ENCODE measurements at regions not wholly inside any gene's neighbourhood (a gene's known extent, or its start where the extent isn't known, plus 50 kb on each side); places are given as distances from the start of the nearest gene placed in this dataset.

DNA sequence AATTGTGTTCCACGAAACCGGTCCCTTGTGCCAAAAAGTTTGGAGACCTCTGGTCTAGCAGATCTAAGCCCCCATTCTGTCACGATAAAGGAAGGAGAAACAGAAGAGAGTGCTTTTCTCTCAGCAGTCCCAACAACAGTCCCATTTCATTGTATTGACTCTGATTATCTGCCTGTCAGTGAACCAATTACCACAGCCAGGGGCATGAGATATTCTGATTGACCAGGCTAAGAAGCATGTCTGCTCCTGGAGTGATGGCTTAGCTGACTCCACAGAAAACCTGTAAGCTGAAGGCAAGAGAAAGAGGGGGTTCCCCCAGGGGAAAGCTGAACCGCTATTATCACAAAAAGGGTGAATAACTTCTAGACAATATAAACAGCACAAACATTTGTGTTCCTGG is 765.4 kb downstream of the SORCS1 start:
- ATAC-seq (no peak), FAIRE-seq (no peak), DNase-seq (no peak)
- Histone ChIP-seq H3K27ac (no peak overlapping the region), H3K4me1 (peaks cover 0 to 13% (median 7%) of the 10 kb centered on the region in 3 donors), H3K36me3 (no peaks in the 10 kb centered on the region), H3K4me3 (no peak overlapping the region), H3K27me3 (no peaks in the 10 kb centered on the region), H3K9me3 (no peaks in the 10 kb centered on the region)
- TF ChIP-seq, protein P1, sequence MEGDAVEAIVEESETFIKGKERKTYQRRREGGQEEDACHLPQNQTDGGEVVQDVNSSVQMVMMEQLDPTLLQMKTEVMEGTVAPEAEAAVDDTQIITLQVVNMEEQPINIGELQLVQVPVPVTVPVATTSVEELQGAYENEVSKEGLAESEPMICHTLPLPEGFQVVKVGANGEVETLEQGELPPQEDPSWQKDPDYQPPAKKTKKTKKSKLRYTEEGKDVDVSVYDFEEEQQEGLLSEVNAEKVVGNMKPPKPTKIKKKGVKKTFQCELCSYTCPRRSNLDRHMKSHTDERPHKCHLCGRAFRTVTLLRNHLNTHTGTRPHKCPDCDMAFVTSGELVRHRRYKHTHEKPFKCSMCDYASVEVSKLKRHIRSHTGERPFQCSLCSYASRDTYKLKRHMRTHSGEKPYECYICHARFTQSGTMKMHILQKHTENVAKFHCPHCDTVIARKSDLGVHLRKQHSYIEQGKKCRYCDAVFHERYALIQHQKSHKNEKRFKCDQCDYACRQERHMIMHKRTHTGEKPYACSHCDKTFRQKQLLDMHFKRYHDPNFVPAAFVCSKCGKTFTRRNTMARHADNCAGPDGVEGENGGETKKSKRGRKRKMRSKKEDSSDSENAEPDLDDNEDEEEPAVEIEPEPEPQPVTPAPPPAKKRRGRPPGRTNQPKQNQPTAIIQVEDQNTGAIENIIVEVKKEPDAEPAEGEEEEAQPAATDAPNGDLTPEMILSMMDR (IDR thresholded peaks at IDR 0.05), result no peak
- intact Hi-C loops (cut with DNase I), result no loop called here
- WGBS, 2 donors, result 63 to 68% methylated on average over 4 of the region's 4 CpGs

DNA sequence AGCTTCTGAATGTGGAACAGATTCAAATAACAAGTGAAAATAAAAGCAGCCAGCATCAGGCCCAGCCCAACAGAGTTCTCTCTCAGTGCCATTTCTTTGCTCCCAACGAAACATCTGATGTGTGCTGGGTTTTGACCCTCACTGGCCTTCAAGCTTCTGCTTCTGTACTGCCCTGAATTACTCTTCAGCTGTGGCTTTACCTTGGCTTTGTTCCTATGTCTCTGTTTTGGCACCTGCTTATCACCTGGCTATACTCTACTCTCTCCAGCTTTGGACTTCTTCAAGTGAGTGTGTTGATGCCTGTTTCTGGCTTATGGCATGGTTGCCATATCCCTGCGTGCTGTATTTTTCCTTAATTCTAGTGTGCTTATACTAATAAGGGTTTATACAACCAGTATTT is 768.3 kb downstream of the SORCS1 start:
- Histone ChIP-seq H3K4me1 (peaks cover 0 to 13% (median 7%) of the 10 kb centered on the region in 3 donors), H3K36me3 (no peaks in the 10 kb centered on the region), H3K27ac (no peak overlapping the region), H3K9me3 (no peaks in the 10 kb centered on the region), H3K4me3 (no peak overlapping the region), H3K27me3 (no peaks in the 10 kb centered on the region)
- 33 to 47% methylated on average over 2 of the region's 2 CpGs for WGBS, 2 donors
- no peak for FAIRE-seq
- DNase-seq, result no peak
- peak in 2 of 4 donors; percentile 68 to 71 for ATAC-seq
- intact Hi-C loops (cut with DNase I), result no loop called here
- TF ChIP-seq, protein P1 (IDR thresholded peaks at IDR 0.05), result no peak

DNA sequence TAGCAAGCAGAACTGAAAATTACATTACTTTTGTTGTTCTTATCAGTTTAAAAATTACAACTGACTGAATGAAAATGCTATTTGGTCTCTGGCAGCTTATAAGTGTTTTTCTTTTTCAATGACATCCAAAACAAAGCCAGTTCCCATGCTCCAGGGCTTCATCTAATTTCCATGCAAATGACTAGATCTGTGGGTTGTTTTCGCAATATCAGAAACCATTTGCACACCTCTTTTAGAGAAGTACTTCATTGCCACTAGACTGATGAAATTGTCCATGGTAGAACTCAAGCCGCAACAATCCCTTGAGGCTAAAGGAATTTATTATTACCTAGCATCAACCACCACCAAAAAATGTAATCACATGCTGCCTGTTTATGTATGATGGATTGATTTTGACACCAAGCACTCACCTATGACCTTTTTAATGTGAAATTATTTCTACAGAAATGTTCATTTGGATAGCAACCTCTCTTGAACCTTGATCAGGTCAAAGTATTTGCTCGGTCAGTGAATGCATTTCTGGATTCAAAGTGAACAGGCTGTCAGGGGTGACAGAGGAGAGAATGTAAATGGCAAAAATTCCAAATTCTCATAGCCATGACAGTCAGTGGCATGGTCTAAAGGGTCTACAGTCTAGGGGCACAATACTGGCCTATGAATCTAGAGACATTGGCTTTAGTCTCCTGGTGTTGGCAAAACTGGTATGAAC is 769.3 kb downstream of the SORCS1 start:
- Histone ChIP-seq H3K36me3 (no peaks in the 10 kb centered on the region), H3K4me3 (no peak overlapping the region), H3K9me3 (no peaks in the 10 kb centered on the region), H3K27ac (no peak overlapping the region), H3K4me1 (peaks cover 0 to 13% (median 7%) of the 10 kb centered on the region in 3 donors), H3K27me3 (no peaks in the 10 kb centered on the region)
- TF ChIP-seq, protein P1 (IDR thresholded peaks at IDR 0.05), result no peak
- FAIRE-seq (no peak), ATAC-seq (no peak), DNase-seq (no peak)
- intact Hi-C loops (cut with DNase I), result no loop called here
- 59 to 61% methylated on average over 3 of the region's 3 CpGs for WGBS, 2 donors

DNA sequence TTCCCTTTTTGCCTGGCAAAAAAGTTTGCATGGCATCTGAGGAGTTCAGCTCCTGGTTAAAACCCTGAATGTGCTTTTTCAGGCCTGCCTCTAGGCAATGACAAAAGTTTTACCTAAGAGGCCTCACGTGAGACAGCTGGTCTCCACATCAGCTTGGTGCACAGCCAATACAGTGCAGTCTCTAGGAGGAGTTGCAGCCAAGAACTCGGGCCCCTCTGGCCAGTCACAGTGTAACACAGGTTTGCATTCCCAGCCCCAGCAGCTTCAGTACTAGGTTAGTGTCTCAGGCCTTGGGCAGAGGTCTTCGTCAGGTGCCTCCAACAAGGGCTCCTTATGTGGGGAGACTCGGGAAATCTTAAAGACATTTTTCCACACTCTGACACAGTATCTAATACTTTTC is 771.7 kb downstream of the SORCS1 start:
- DNase-seq, result no peak
- no peak overlapping the region for H3K4me3 ChIP-seq
- 72 to 75% methylated on average over 4 of the region's 4 CpGs for WGBS, 2 donors
- H3K9me3 ChIP-seq, result no peaks in the 10 kb centered on the region
- H3K27me3 ChIP-seq, result no peaks in the 10 kb centered on the region
- no peak overlapping the region for H3K27ac ChIP-seq
- peaks cover 0 to 13% (median 7%) of the 10 kb centered on the region in 3 donors for H3K4me1 ChIP-seq
- TF ChIP-seq, protein P1 (IDR thresholded peaks at IDR 0.05), result no peak
- H3K36me3 ChIP-seq, result no peaks in the 10 kb centered on the region
- intact Hi-C loops (cut with DNase I), result no loop called here
- no peak for ATAC-seq
- FAIRE-seq, result no peak

DNA sequence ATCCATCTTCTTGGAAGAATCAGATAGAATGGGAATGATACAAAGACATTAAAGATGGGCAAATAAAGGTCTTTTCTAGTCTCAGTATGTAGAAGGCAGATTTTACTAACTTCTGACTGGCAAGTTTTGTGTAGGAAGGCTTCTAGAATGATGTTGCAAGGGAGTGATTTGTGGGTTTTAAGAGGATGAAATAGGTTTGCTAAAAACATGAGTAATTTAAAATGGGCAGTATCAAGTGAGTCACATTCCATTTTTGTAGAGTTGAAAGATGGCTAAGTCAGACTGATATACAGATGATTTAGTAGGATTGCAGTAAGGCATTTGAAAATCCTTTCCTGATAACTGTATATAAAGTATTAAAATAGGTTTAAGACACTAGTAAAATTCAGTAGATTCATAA is 777.4 kb downstream of the SORCS1 start:
- Histone ChIP-seq H3K9me3 (no peaks in the 10 kb centered on the region), H3K4me1 (no peaks in the 10 kb centered on the region), H3K4me3 (no peak overlapping the region), H3K27ac (no peak overlapping the region), H3K27me3 (no peaks in the 10 kb centered on the region), H3K36me3 (no peaks in the 10 kb centered on the region)
- no peak for ATAC-seq
- no peak for DNase-seq
- TF ChIP-seq, protein P1 (IDR thresholded peaks at IDR 0.05), result no peak
- no peak for FAIRE-seq
- intact Hi-C loops (cut with DNase I), result no loop called here
